SU-DHL-6 (cell line): ENCODE measurements at regions not wholly inside any gene's neighbourhood (a gene's known extent, or its start where the extent isn't known, plus 50 kb on each side); places are given as distances from the start of the nearest gene placed in this dataset.

ENCODE experiments used
- H2AFZ ChIP-seq: fragments of 200-600 bp; sonication (generic); 2 replicates; pipeline ENCODE4 v1.6.1; 2014; ENCODE audit warnings: low read depth, mild to moderate bottlenecking, moderate library complexity, mixed read lengths, antibody characterized with exemption, low read length; ENCODE audit not compliant: severe bottlenecking
- H3F3A ChIP-seq: fragments of 200-600 bp; shearing (Covaris generic); 2 replicates; pipeline ENCODE4 v1.6.0; 2016; ENCODE audit warnings: antibody characterized with exemption, mild to moderate bottlenecking; ENCODE audit not compliant: insufficient read depth
- H3K27ac ChIP-seq: fragments of 200-600 bp; sonication (generic); 2 replicates; pipeline ENCODE4 v1.5.1; 2016; ENCODE audit warnings: low read depth, mild to moderate bottlenecking, low read length, moderate library complexity, mixed read lengths
- H3K27me3 ChIP-seq: fragments of 200-600 bp; sonication (generic), shearing (Covaris generic); 2 replicates; pipeline ENCODE4 v1.6.0; 2014; ENCODE audit warnings: mild to moderate bottlenecking, low read length
- H3K36me3 ChIP-seq: fragments of 200-600 bp; sonication (generic); 2 replicates; pipeline ENCODE4 v1.6.1; 2014; ENCODE audit warnings: mild to moderate bottlenecking, low read length, mixed read lengths
- H3K4me2 ChIP-seq: fragments of 300-600, 200-600 bp; shearing (Covaris generic), sonication (generic); 2 replicates; pipeline ENCODE4 v1.6.0; 2014; ENCODE audit warnings: low read length, low read depth, mild to moderate bottlenecking; ENCODE audit not compliant: poor library complexity, severe bottlenecking
- H3K4me3 ChIP-seq: fragments of 200-600 bp; sonication (generic); 2 replicates; pipeline ENCODE4 v1.5.1; 2014; ENCODE audit warnings: antibody characterized with exemption, low read length, mild to moderate bottlenecking, mixed read lengths; ENCODE audit not compliant: insufficient read depth, poor library complexity, severe bottlenecking
- H3K79me2 ChIP-seq: fragments of 200-600 bp; sonication (generic); 2 replicates; pipeline ENCODE4 v1.6.1; 2014; ENCODE audit warnings: mild to moderate bottlenecking, low read length, moderate library complexity; ENCODE audit not compliant: insufficient read depth
- H3K9ac ChIP-seq: fragments of 200-600 bp; sonication (generic); 2 replicates; pipeline ENCODE4 v1.7.0; 2014; ENCODE audit warnings: mild to moderate bottlenecking, low read length
- H3K9me2 ChIP-seq: fragments of 200-600 bp; sonication (generic); replicated peaks from 2 replicates; pipeline ENCODE4 v1.6.1; 2014; ENCODE audit warnings: low read length; ENCODE audit not compliant: insufficient read depth
- H3K9me3 ChIP-seq: fragments of 200-600 bp; sonication (generic); 2 replicates; pipeline ENCODE4 v1.6.1; 2014; ENCODE audit warnings: low read length, mixed read lengths; ENCODE audit not compliant: insufficient read depth
- H4K20me1 ChIP-seq: fragments of 200-600 bp; sonication (generic); 2 replicates; pipeline ENCODE4 v1.6.1; 2014; ENCODE audit warnings: low read depth, mild to moderate bottlenecking, antibody characterized with exemption, low read length, moderate library complexity, mixed read lengths
- EZH2phosphoT487 ChIP-seq: fragments of 200-600 bp; sonication (generic), shearing (Covaris generic); conservative IDR thresholded peaks from 2 replicates; pipeline ENCODE4 v1.6.1; 2018; ENCODE audit warnings: mild to moderate bottlenecking, antibody characterized with exemption, low read length, moderate library complexity, mixed read lengths
- TF ChIP-seq, protein P1 (sequence below): fragments of 200-600 bp; sonication (generic); IDR thresholded peaks from one replicate; pipeline ENCODE4 v1.5.1; 2017; ENCODE audit warnings: antibody characterized with exemption, mild to moderate bottlenecking, low read length, moderate library complexity; ENCODE audit not compliant: insufficient read depth, poor library complexity, severe bottlenecking

- Histone ChIP-seq H3K9ac (no peak overlapping the region), H3K4me2 (no peak overlapping the region), H3K4me3 (no peak overlapping the region), H3F3A (no peaks in the 10 kb centered on the region), H3K79me2 (no peaks in the 10 kb centered on the region), H3K9me2 (no peaks in the 10 kb centered on the region), H3K36me3 (no peaks in the 10 kb centered on the region), H3K27ac (no peak overlapping the region), H4K20me1 (no peaks in the 10 kb centered on the region), H3K27me3 (no peaks in the 10 kb centered on the region), H2AFZ (no peak overlapping the region), H3K9me3 (peaks cover 5% of the 10 kb centered on the region; the same call in 1 of the 2 replicates)
- TF ChIP-seq, protein P1, sequence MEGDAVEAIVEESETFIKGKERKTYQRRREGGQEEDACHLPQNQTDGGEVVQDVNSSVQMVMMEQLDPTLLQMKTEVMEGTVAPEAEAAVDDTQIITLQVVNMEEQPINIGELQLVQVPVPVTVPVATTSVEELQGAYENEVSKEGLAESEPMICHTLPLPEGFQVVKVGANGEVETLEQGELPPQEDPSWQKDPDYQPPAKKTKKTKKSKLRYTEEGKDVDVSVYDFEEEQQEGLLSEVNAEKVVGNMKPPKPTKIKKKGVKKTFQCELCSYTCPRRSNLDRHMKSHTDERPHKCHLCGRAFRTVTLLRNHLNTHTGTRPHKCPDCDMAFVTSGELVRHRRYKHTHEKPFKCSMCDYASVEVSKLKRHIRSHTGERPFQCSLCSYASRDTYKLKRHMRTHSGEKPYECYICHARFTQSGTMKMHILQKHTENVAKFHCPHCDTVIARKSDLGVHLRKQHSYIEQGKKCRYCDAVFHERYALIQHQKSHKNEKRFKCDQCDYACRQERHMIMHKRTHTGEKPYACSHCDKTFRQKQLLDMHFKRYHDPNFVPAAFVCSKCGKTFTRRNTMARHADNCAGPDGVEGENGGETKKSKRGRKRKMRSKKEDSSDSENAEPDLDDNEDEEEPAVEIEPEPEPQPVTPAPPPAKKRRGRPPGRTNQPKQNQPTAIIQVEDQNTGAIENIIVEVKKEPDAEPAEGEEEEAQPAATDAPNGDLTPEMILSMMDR = no peak
- no peak for TF ChIP-seq EZH2phosphoT487
Observed at GRCh38 chr4:189530848-189531247, 409.8 kb upstream of the FRG1 start.

DNA sequence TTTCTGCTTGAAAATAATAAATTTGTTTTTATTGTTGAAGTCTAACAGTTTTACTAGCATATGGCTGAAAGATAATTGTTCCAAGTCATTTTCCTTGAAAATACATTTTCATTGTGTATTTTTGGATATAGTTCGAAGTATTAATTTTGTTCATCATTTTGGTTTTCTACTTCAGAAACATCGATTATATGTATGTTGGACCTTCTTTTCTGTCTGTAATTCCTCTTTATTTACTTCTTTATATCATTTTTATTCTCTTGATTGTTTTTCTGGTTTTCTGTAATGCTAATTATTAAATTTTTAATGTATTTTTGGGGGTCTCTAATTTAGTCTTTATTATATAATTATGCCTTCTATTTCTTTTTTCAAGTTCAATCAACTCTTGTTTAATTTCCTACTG is 407.1 kb upstream of the FRG1 start:
- Histone ChIP-seq H3K9ac (no peak overlapping the region), H3K9me3 (0 out of 2 replicates have a peak, but pooled peaks cover 4% of the 10 kb centered on the region), H2AFZ (no peak overlapping the region), H3K4me3 (no peak overlapping the region), H3K79me2 (no peaks in the 10 kb centered on the region), H3K9me2 (no peaks in the 10 kb centered on the region), H4K20me1 (no peaks in the 10 kb centered on the region), H3K27ac (no peak overlapping the region), H3K27me3 (no peaks in the 10 kb centered on the region), H3K4me2 (no peak overlapping the region), H3F3A (no peaks in the 10 kb centered on the region), H3K36me3 (no peaks in the 10 kb centered on the region)
- TF ChIP-seq, protein P1 = no peak
- TF ChIP-seq EZH2phosphoT487 = no peak

DNA sequence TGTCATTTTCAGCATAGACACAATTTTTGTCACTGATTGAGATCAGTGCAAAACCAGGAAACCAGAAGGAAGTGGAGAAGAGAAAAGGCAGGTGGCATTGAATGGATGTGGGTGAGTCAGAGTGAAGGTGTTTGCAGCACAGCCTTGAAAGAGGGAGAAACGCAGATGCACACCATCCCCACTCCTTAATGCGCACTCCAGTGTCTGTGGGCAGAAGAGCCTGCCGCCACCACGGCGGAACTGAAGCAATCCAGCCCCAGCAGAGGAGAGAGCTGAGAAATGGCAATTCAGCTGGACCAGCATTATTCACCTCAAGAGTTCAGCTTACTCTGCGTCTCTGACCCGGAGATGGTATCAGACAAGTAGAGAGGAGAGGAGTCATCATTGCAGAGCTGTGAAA is 393.1 kb upstream of the FRG1 start:
- H3K79me2 ChIP-seq = no peaks in the 10 kb centered on the region
- H3F3A ChIP-seq = no peaks in the 10 kb centered on the region
- no peaks in the 10 kb centered on the region for H3K36me3 ChIP-seq
- H3K27me3 ChIP-seq = no peaks in the 10 kb centered on the region
- H3K27ac ChIP-seq = no peak overlapping the region
- H3K4me3 ChIP-seq = no peak overlapping the region
- H3K4me2 ChIP-seq = no peak overlapping the region
- H2AFZ ChIP-seq = no peak overlapping the region
- H4K20me1 ChIP-seq = no peaks in the 10 kb centered on the region
- H3K9ac ChIP-seq = no peak overlapping the region
- no peak for TF ChIP-seq EZH2phosphoT487
- TF ChIP-seq, protein P1 = no peak
- no peaks in the 10 kb centered on the region for H3K9me2 ChIP-seq
- no peaks in the 10 kb centered on the region for H3K9me3 ChIP-seq
